ENCODE measurements at regions not wholly inside any gene's neighbourhood (a gene's known extent, or its start where the extent isn't known, plus 50 kb on each side); places are given as distances from the start of the nearest gene placed in this dataset.

GRCh38 chr5:52587131-52587530 is 200.6 kb upstream of the ITGA1 start:
- no peak for TF ChIP-seq CTCF (IDR thresholded peaks at IDR 0.05)
- TF ChIP-seq EZH2 (IDR thresholded peaks at IDR 0.05) = no peak

Data from neural progenitor cell (in vitro differentiated cells).